SK-N-SH (cell line): ENCODE measurements at regions not wholly inside any gene's neighbourhood (a gene's known extent, or its start where the extent isn't known, plus 50 kb on each side); places are given as distances from the start of the nearest gene placed in this dataset.
"Not testable (repeated sequence)": the region's sequence is repeated elsewhere in the genome, so short reads cannot be mapped to it uniquely, and the experiment has no call there.

Source experiments
- CTCF ChIP-seq: fragments of 200-600 bp; sonication (generic); IDR thresholded peaks from 2 replicates; pipeline ENCODE4 v1.6.1; 2017; ENCODE audit warnings: antibody characterized with exemption, mild to moderate bottlenecking, moderate library complexity
- GABPA ChIP-seq: IDR thresholded peaks from 2 replicates; pipeline ENCODE4 v1.4.0; 2012; ENCODE audit warnings: low read depth, mild to moderate bottlenecking
- MXI1 ChIP-seq: IDR thresholded peaks from 2 replicates; pipeline ENCODE4 v1.6.1; 2012; ENCODE audit warnings: mild to moderate bottlenecking, low read depth, low read length, improper control_type of control experiment
- POLR2AphosphoS5 ChIP-seq: IDR thresholded peaks from 2 replicates; pipeline ENCODE4 v1.6.1; 2012; ENCODE audit warnings: low read depth, low read length
- RAD21 ChIP-seq: IDR thresholded peaks from 2 replicates; pipeline ENCODE4 v1.6.1; 2012; ENCODE audit warnings: mild to moderate bottlenecking, low read length
- YY1 ChIP-seq: IDR thresholded peaks from 2 replicates; pipeline ENCODE4 v1.4.0; 2012; ENCODE audit warnings: low read depth, mild to moderate bottlenecking
- TF ChIP-seq, protein P1 (sequence below): IDR thresholded peaks from 2 replicates; pipeline ENCODE4 v1.4.0; 2012; ENCODE audit warnings: low read depth

GRCh38 chr1:173330952-173331548 lies 123.9 kb upstream of the TNFSF4 start:
- TF ChIP-seq POLR2AphosphoS5, YY1, GABPA, MXI1, RAD21, CTCF: not testable (repeated sequence)
- TF ChIP-seq, protein P1, sequence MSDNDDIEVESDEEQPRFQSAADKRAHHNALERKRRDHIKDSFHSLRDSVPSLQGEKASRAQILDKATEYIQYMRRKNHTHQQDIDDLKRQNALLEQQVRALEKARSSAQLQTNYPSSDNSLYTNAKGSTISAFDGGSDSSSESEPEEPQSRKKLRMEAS = not testable (repeated sequence)
